ENCODE measurements at regions not wholly inside any gene's neighbourhood (a gene's known extent, or its start where the extent isn't known, plus 50 kb on each side); places are given as distances from the start of the nearest gene placed in this dataset.
"Not testable (repeated sequence)": the region's sequence is repeated elsewhere in the genome, so short reads cannot be mapped to it uniquely, and the experiment has no call there.

GRCh38 chr1:144140243-144140642, 168.5 kb upstream of the FAM72C start:
- not testable (repeated sequence) for H3K4me3 Mint-ChIP-seq

DNA sequence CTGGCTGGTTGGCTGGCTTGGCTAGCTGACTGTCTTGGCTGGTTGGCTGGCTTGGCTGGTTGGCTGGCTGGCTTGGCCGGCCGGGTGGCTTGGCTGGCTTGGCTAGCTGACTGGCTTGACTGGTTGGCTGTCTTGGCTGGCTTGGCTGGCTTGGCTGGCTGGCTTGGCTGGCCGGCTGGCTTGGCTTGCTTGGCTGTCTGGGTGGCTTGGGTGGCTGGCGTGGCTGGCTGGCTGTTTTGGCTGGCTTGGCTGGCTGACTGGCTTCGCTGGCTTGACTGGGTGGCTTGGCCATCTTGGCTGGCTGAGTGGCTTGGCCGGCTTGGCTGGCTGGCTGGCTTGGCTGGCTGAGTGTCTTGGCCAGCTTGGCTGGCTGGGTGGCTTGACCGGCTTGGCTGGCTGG, 133.2 kb upstream of the FAM72C start:
- no CpG with 5 or more reads among the region's 7 CpGs for WGBS (ENCODE audit: extremely low coverage, insufficient read length, low lambda C conversion rate)
- H3K79me2 ChIP-seq (ENCODE audit: insufficient read depth, low read length); H3T11ph ChIP-seq (ENCODE audit: low read length); H3K27ac Mint-ChIP-seq; H2AK5ac ChIP-seq (ENCODE audit: insufficient read length, low read length); H3K23ac ChIP-seq (ENCODE audit: insufficient read length, low read depth, low read length); H2BK120ac ChIP-seq (ENCODE audit: low read depth, low read length, poor library complexity, severe bottlenecking); H3K14ac ChIP-seq (ENCODE audit: insufficient read depth, low read length); H3K27me3 ChIP-seq (ENCODE audit: insufficient read depth, low read length); H2BK20ac ChIP-seq (ENCODE audit: low read depth, low read length, poor library complexity, severe bottlenecking); H3K4me3 Mint-ChIP-seq; H4K91ac ChIP-seq (ENCODE audit: insufficient read length, low read depth, low read length); H2BK15ac ChIP-seq (ENCODE audit: low read depth, low read length); H4K8ac ChIP-seq (replicated peaks; ENCODE audit: insufficient read length, low read depth, low read length); H4K5ac ChIP-seq (ENCODE audit: insufficient read length, low read depth, low read length); H3K9ac ChIP-seq (ENCODE audit: extremely low read depth, insufficient read length, low read length); H3K23me2 ChIP-seq (ENCODE audit: insufficient read length, low read depth, low read length, poor library complexity, severe bottlenecking); H2BK12ac ChIP-seq (ENCODE audit: insufficient read length, low read depth, low read length); H3K4me2 ChIP-seq (ENCODE audit: insufficient read depth, insufficient read length, low read length); H3K9me3 ChIP-seq (ENCODE audit: control insufficient read depth, low read depth, low read length); H3K18ac ChIP-seq (ENCODE audit: insufficient read length, low read depth, low read length); H3K27me3 Mint-ChIP-seq (ENCODE audit: low read depth); H3K4me1 ChIP-seq (ENCODE audit: insufficient read depth, low read length); H3K56ac ChIP-seq (ENCODE audit: insufficient read length, low read depth, low read length); H3K4ac ChIP-seq (ENCODE audit: low read depth, low read length); DNase-seq; H2BK5ac ChIP-seq (ENCODE audit: insufficient read length, low read length); H3K79me1 ChIP-seq (ENCODE audit: insufficient read depth, low read depth, low read length, poor library complexity, severe bottlenecking); H3K4me1 Mint-ChIP-seq; H2AFZ ChIP-seq (ENCODE audit: low read length); H3K36me3 Mint-ChIP-seq (ENCODE audit: insufficient read depth in 1 of 3, low read depth in 3 of 3); H3K27ac ChIP-seq (ENCODE audit: insufficient read length, low read depth, low read length); H4K20me1 ChIP-seq (ENCODE audit: control insufficient read depth, insufficient read depth, insufficient read length): not testable (repeated sequence)
- peaks cover 11 to 18% of the 10 kb centered on the region in 2 experiments; a peak in 3 of 5 replicates for H3K9me3 Mint-ChIP-seq

More at GRCh38 chr1:144140243-144140642, 168.5 kb upstream of the FAM72C start:
- H3K79me1 ChIP-seq (ENCODE audit: insufficient read depth, low read depth, low read length, poor library complexity, severe bottlenecking); H3K9me3 Mint-ChIP-seq; H3K36me3 Mint-ChIP-seq (ENCODE audit: insufficient read depth in 1 of 3, low read depth in 3 of 3); H3K27me3 ChIP-seq (ENCODE audit: insufficient read depth, low read length); H3K27ac ChIP-seq (ENCODE audit: insufficient read length, low read depth, low read length); H3K4ac ChIP-seq (ENCODE audit: low read depth, low read length); H2BK15ac ChIP-seq (ENCODE audit: low read depth, low read length); H3K9ac ChIP-seq (ENCODE audit: extremely low read depth, insufficient read length, low read length); H2BK12ac ChIP-seq (ENCODE audit: insufficient read length, low read depth, low read length); H3K79me2 ChIP-seq (ENCODE audit: insufficient read depth, low read length); H4K5ac ChIP-seq (ENCODE audit: insufficient read length, low read depth, low read length); H3K23me2 ChIP-seq (ENCODE audit: insufficient read length, low read depth, low read length, poor library complexity, severe bottlenecking); H2AFZ ChIP-seq (ENCODE audit: low read length); H2AK5ac ChIP-seq (ENCODE audit: insufficient read length, low read length); H3T11ph ChIP-seq (ENCODE audit: low read length); H3K27ac Mint-ChIP-seq; H4K8ac ChIP-seq (replicated peaks; ENCODE audit: insufficient read length, low read depth, low read length); H4K20me1 ChIP-seq (ENCODE audit: control insufficient read depth, insufficient read depth, insufficient read length); H3K27me3 Mint-ChIP-seq (ENCODE audit: low read depth); H4K91ac ChIP-seq (ENCODE audit: insufficient read length, low read depth, low read length); H3K23ac ChIP-seq (ENCODE audit: insufficient read length, low read depth, low read length); H3K56ac ChIP-seq (ENCODE audit: insufficient read length, low read depth, low read length); H3K4me1 ChIP-seq (ENCODE audit: insufficient read depth, low read length); H2BK20ac ChIP-seq (ENCODE audit: low read depth, low read length, poor library complexity, severe bottlenecking); H2BK120ac ChIP-seq (ENCODE audit: low read depth, low read length, poor library complexity, severe bottlenecking); H3K14ac ChIP-seq (ENCODE audit: insufficient read depth, low read length); H3K4me2 ChIP-seq (ENCODE audit: insufficient read depth, insufficient read length, low read length); H2BK5ac ChIP-seq (ENCODE audit: insufficient read length, low read length); H3K9me3 ChIP-seq (ENCODE audit: control insufficient read depth, low read depth, low read length); H3K18ac ChIP-seq (ENCODE audit: insufficient read length, low read depth, low read length); DNase-seq; H3K4me1 Mint-ChIP-seq: not testable (repeated sequence)
- WGBS (ENCODE audit: extremely low coverage, insufficient read length, low lambda C conversion rate), result no CpG with 5 or more reads among the region's 2 CpGs

Data from H9 (cell line).